Heart left ventricle (tissue), 13 donors: ENCODE measurements at regions not wholly inside any gene's neighbourhood (a gene's known extent, or its start where the extent isn't known, plus 50 kb on each side); places are given as distances from the start of the nearest gene placed in this dataset.

Experiments used
- POLR2A ChIP-seq, 2 donors: fragments of 450-650 bp; IDR thresholded peaks; one replicate each; pipeline ENCODE4 v1.6.1; 2017; ENCODE audit warnings: antibody characterized with exemption in 2 of 2, mild to moderate bottlenecking in 2 of 2, moderate library complexity in 2 of 2
- TF ChIP-seq, protein P1 (sequence below), 12 donors: fragments of 200-600 bp; sonication (generic) in 4 of 12; IDR thresholded peaks; one replicate each; pipeline versions ENCODE4 v1.5.0 to v1.8.0; 2018 to 2022; ENCODE audit warnings: antibody characterized with exemption in 12 of 12, mild to moderate bottlenecking in 5 of 12
- donor health status: ischemic (EF 13 %, LVEDD 7.1; RV severe dilation, severe dysfunction).
- donor health status: DM: no; HTN: yes; CAD: no.
- donor health status: DM: no; HTN: no; CAD: no.
- donor health status: ischemic (EF 25% LVEDD 6.9; RV normal size, moderate dysfunction).
- donor health status: ischemic (EF 25% LVEDD 5.7; RV mildly dilated, moderate dysfunction).
- donor health status: ischemic (EF 35%, LVEDD 5.7; RV mildly dilated, moderate dysfunction).
- donor health status: nonischemic (EF 11% LVEDD 7.7; RV severe dilation, severe dysfunction).
- donor health status: DM: yes; HTN: yes; CAD: no.
- donor health status: PGD.
- donor health status: ischemic (EF 29% LVEDD 5.4; RV normal size, mild dysfunction).
- donor health status: nonischemic (EF 23%, LVEDD 6.1; RV moderate dilation, normal function).

DNA sequence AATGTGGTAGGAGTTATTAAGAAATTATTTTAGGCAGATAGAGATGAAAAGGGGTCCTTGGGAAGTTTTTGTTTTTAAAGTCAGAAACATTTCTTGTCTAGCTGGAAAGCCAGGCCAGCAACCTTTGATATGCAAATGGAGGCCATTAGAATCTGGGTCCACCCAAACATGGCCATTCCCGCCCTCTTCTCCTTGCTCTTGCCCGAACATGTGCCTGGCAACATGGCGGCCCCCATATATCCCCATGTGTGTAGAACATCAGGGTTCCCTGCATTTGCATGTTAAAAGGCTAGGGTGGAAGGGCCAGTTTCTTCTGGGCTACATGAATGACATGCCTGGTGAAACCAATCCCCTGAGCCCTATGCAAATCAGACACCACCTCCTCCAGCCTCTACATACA is 80.7 kb upstream of the PLAC8 start:
- TF ChIP-seq, protein P1, sequence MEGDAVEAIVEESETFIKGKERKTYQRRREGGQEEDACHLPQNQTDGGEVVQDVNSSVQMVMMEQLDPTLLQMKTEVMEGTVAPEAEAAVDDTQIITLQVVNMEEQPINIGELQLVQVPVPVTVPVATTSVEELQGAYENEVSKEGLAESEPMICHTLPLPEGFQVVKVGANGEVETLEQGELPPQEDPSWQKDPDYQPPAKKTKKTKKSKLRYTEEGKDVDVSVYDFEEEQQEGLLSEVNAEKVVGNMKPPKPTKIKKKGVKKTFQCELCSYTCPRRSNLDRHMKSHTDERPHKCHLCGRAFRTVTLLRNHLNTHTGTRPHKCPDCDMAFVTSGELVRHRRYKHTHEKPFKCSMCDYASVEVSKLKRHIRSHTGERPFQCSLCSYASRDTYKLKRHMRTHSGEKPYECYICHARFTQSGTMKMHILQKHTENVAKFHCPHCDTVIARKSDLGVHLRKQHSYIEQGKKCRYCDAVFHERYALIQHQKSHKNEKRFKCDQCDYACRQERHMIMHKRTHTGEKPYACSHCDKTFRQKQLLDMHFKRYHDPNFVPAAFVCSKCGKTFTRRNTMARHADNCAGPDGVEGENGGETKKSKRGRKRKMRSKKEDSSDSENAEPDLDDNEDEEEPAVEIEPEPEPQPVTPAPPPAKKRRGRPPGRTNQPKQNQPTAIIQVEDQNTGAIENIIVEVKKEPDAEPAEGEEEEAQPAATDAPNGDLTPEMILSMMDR (IDR thresholded peaks at IDR 0.05), result no peak
- TF ChIP-seq POLR2A (IDR thresholded peaks at IDR 0.05), result no peak
